ENCODE measurements at regions not wholly inside any gene's neighbourhood (a gene's known extent, or its start where the extent isn't known, plus 50 kb on each side); places are given as distances from the start of the nearest gene placed in this dataset.

GRCh38 chr6:134531188-134531551, 213.3 kb upstream of the SGK1 start:
- Histone ChIP-seq H3K4me3 (replicated peaks in 1 of 4; ENCODE audit: control extremely low read depth in 1 of 4, insufficient read depth in 1 of 4, low read depth in 3 of 4, low read length in 4 of 4) (no peak overlapping the region), H2AFZ (ENCODE audit: low read length) (no peak overlapping the region), H3K36me3 (ENCODE audit: control insufficient read depth, insufficient read depth, low read length) (no peaks in the 10 kb centered on the region), H3K9me3 (ENCODE audit: control insufficient read depth, insufficient read depth, low read depth, low read length) (no peaks in the 10 kb centered on the region), H3K79me2 (ENCODE audit: control insufficient read depth, insufficient read depth, low read length) (no peaks in the 10 kb centered on the region), H3K27me3 (ENCODE audit: control insufficient read depth, insufficient read depth, low read length) (no peaks in the 10 kb centered on the region), H3K27ac (ENCODE audit: insufficient read depth, low read length) (no peak overlapping the region), H3K9ac (ENCODE audit: insufficient read depth, low read length) (no peak overlapping the region), H4K20me1 (ENCODE audit: control insufficient read depth, extremely low read depth, insufficient read depth, low read length) (no peaks in the 10 kb centered on the region), H3K4me1 (ENCODE audit: control insufficient read depth, extremely low read depth, insufficient read depth, low read length) (no peaks in the 10 kb centered on the region), H3K4me2 (ENCODE audit: extremely low read depth, insufficient read depth, low read length) (no peak overlapping the region)
- no peak for DNase-seq (ENCODE audit: low read depth in 2 of 2)
- no peak for TF ChIP-seq EZH2 (IDR thresholded peaks at IDR 0.05; ENCODE audit: low read length, missing control alignments)
- no peak for TF ChIP-seq CTCF (conservative IDR thresholded peaks at IDR 0.05 in 1 of 2, IDR thresholded peaks at IDR 0.05 in 1 of 2; ENCODE audit: low read depth in 1 of 2, low read length in 2 of 2)

- DNase-seq (ENCODE audit: low read depth in 2 of 2) = peak in 1 of 2 donors; percentile 65
- Histone ChIP-seq H3K27ac (ENCODE audit: insufficient read depth, low read length) (no peak overlapping the region), H3K79me2 (ENCODE audit: control insufficient read depth, insufficient read depth, low read length) (no peaks in the 10 kb centered on the region), H4K20me1 (ENCODE audit: control insufficient read depth, extremely low read depth, insufficient read depth, low read length) (no peaks in the 10 kb centered on the region), H2AFZ (ENCODE audit: low read length) (no peak overlapping the region), H3K4me2 (ENCODE audit: extremely low read depth, insufficient read depth, low read length) (no peak overlapping the region), H3K9ac (ENCODE audit: insufficient read depth, low read length) (no peak overlapping the region), H3K36me3 (ENCODE audit: control insufficient read depth, insufficient read depth, low read length) (no peaks in the 10 kb centered on the region), H3K9me3 (ENCODE audit: control insufficient read depth, insufficient read depth, low read depth, low read length) (no peaks in the 10 kb centered on the region), H3K27me3 (ENCODE audit: control insufficient read depth, insufficient read depth, low read length) (no peaks in the 10 kb centered on the region), H3K4me3 (replicated peaks in 1 of 4; ENCODE audit: control extremely low read depth in 1 of 4, insufficient read depth in 1 of 4, low read depth in 3 of 4, low read length in 4 of 4) (no peak overlapping the region), H3K4me1 (ENCODE audit: control insufficient read depth, extremely low read depth, insufficient read depth, low read length) (no peaks in the 10 kb centered on the region)
- TF ChIP-seq EZH2 (IDR thresholded peaks at IDR 0.05; ENCODE audit: low read length, missing control alignments) (no peak), CTCF (conservative IDR thresholded peaks at IDR 0.05 in 1 of 2, IDR thresholded peaks at IDR 0.05 in 1 of 2; ENCODE audit: low read depth in 1 of 2, low read length in 2 of 2) (no peak)
These were observed 212.0 kb upstream of the SGK1 start for GRCh38 chr6:134529921-134530320.

GRCh38 chr6:134529305-134529704, 211.4 kb upstream of the SGK1 start:
- Histone ChIP-seq H3K27ac (ENCODE audit: insufficient read depth, low read length) (no peak overlapping the region), H3K9me3 (ENCODE audit: control insufficient read depth, insufficient read depth, low read depth, low read length) (no peaks in the 10 kb centered on the region), H2AFZ (ENCODE audit: low read length) (no peak overlapping the region), H3K4me2 (ENCODE audit: extremely low read depth, insufficient read depth, low read length) (no peak overlapping the region), H3K79me2 (ENCODE audit: control insufficient read depth, insufficient read depth, low read length) (no peaks in the 10 kb centered on the region), H3K4me3 (replicated peaks in 1 of 4; ENCODE audit: control extremely low read depth in 1 of 4, insufficient read depth in 1 of 4, low read depth in 3 of 4, low read length in 4 of 4) (no peak overlapping the region), H3K9ac (ENCODE audit: insufficient read depth, low read length) (no peak overlapping the region), H3K4me1 (ENCODE audit: control insufficient read depth, extremely low read depth, insufficient read depth, low read length) (no peaks in the 10 kb centered on the region), H3K27me3 (ENCODE audit: control insufficient read depth, insufficient read depth, low read length) (no peaks in the 10 kb centered on the region), H4K20me1 (ENCODE audit: control insufficient read depth, extremely low read depth, insufficient read depth, low read length) (no peaks in the 10 kb centered on the region), H3K36me3 (ENCODE audit: control insufficient read depth, insufficient read depth, low read length) (no peaks in the 10 kb centered on the region)
- TF ChIP-seq EZH2 (IDR thresholded peaks at IDR 0.05; ENCODE audit: low read length, missing control alignments) = no peak
- no peak for TF ChIP-seq CTCF (conservative IDR thresholded peaks at IDR 0.05 in 1 of 2, IDR thresholded peaks at IDR 0.05 in 1 of 2; ENCODE audit: low read depth in 1 of 2, low read length in 2 of 2)
- DNase-seq (ENCODE audit: low read depth in 2 of 2) = no peak
